ENCODE measurements at regions not wholly inside any gene's neighbourhood (a gene's known extent, or its start where the extent isn't known, plus 50 kb on each side); places are given as distances from the start of the nearest gene placed in this dataset.
A peak's percentile ranks its signal among the peaks of the same experiment; 100 is the strongest.
"Not testable (repeated sequence)": the region's sequence is repeated elsewhere in the genome, so short reads cannot be mapped to it uniquely, and the experiment has no call there.

DNA sequence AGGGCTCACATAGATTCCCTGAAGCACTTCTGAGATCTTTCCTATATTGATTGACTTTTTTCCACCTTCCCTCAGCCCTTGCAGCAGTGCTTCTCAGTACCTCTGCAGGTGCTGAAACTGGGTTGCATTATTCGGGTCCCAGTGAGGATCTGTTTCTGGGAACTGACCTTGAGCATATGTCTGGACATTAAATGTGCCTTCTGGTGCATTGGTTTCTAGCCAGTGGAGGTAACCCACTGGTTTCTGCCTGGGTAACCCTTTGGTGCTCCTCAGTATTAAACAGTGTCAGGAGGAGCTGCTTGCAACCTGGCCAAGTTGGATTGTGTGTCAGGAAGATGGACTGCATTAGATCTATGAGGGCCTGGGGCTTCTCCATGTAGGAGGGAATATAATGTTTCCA is 213.3 kb upstream of the KCND2 start:
- Histone ChIP-seq H3K36me3 (no peaks in the 10 kb centered on the region), H3K4me3 (no peak overlapping the region), H3K4me1 (ENCODE audit: low read depth) (no peaks in the 10 kb centered on the region), H3K9me3 (ENCODE audit: low read depth) (no peaks in the 10 kb centered on the region), H3K27me3 (no peaks in the 10 kb centered on the region), H3K27ac (no peak overlapping the region)
- DNase-seq (ENCODE audit: low read depth in 1 of 2, low spot score in 1 of 2) = no peak
- TF ChIP-seq, protein P1, sequence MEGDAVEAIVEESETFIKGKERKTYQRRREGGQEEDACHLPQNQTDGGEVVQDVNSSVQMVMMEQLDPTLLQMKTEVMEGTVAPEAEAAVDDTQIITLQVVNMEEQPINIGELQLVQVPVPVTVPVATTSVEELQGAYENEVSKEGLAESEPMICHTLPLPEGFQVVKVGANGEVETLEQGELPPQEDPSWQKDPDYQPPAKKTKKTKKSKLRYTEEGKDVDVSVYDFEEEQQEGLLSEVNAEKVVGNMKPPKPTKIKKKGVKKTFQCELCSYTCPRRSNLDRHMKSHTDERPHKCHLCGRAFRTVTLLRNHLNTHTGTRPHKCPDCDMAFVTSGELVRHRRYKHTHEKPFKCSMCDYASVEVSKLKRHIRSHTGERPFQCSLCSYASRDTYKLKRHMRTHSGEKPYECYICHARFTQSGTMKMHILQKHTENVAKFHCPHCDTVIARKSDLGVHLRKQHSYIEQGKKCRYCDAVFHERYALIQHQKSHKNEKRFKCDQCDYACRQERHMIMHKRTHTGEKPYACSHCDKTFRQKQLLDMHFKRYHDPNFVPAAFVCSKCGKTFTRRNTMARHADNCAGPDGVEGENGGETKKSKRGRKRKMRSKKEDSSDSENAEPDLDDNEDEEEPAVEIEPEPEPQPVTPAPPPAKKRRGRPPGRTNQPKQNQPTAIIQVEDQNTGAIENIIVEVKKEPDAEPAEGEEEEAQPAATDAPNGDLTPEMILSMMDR (IDR thresholded peaks at IDR 0.05; ENCODE audit: low read depth, low read length) = no peak

DNA sequence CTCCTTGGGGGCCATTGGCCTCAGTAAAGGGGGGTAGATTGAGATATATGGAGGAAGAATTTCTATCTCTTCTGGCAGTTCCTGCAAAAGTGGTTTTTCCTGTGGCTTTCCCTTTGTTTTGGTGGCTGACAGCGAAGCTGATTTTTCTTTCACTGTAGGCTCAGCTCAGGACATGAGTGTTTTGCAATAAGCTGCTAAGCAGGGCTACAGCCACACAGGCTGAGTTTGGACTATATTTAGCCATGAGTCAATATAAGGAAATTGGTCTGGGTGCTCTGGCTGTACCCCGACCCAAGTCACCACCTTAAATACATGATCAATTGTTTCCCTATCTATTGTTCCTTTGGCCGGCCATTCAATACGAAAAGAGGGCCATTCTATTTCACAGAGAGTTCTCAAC is 212.7 kb upstream of the KCND2 start:
- peak in 1 of 2 donors; percentile 73 for DNase-seq (ENCODE audit: low read depth in 1 of 2, low spot score in 1 of 2)
- Histone ChIP-seq H3K27ac (no peak overlapping the region), H3K9me3 (ENCODE audit: low read depth) (no peaks in the 10 kb centered on the region), H3K36me3 (no peaks in the 10 kb centered on the region), H3K4me1 (ENCODE audit: low read depth) (no peaks in the 10 kb centered on the region), H3K4me3 (no peak overlapping the region), H3K27me3 (no peaks in the 10 kb centered on the region)
- TF ChIP-seq, protein P1 (IDR thresholded peaks at IDR 0.05; ENCODE audit: low read depth, low read length) = no peak

DNA sequence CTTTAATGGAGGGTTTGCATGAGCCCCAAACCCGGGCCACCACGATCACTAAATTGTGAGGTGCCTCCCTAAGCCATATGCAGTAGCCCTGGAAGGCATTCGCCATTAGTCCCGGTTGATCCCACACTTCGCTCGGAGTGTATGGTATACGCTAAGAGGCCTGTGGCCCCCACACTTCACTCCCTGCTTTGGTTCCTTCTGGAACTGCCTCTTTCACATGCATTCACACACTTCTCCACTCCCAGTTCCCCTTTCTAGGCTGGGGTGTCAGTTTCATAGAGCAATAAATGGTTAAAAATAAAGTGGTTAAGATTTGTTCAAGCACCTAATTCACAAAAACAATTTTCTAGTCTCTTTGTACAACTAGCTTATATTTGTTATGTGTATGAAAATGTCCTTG is 212.1 kb upstream of the KCND2 start:
- H3K4me3 ChIP-seq = no peak overlapping the region
- TF ChIP-seq, protein P1 (IDR thresholded peaks at IDR 0.05; ENCODE audit: low read depth, low read length) = no peak
- H3K27me3 ChIP-seq = no peaks in the 10 kb centered on the region

DNA sequence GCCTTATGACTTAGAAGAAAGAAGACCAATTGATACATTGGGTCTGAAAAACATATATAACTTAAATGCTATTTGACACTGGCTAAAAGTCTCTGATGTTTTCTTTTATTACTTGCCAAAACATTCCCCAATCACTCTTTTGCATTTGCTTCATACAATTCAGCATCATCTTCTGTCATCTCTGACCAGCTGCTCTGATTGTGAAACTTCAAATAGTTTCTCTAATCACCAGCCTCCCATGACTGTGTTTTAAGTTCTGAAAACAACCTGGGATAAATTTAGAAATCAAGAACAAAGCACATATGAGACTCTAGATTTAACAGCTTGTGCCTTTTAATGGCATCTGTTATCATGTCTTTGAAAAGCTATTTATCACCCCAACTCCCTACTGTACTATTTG is 208.4 kb upstream of the KCND2 start:
- H3K36me3 ChIP-seq = no peaks in the 10 kb centered on the region
- no peaks in the 10 kb centered on the region for H3K27me3 ChIP-seq
- DNase-seq (ENCODE audit: low read depth in 1 of 2, low spot score in 1 of 2) = peak in 1 of 2 donors; percentile 82
- TF ChIP-seq, protein P1 (IDR thresholded peaks at IDR 0.05; ENCODE audit: low read depth, low read length) = no peak
- no peak overlapping the region for H3K4me3 ChIP-seq
- H3K9me3 ChIP-seq (ENCODE audit: low read depth) = no peaks in the 10 kb centered on the region
- H3K4me1 ChIP-seq (ENCODE audit: low read depth) = no peaks in the 10 kb centered on the region
- H3K27ac ChIP-seq = no peak overlapping the region

More for the DNA sequence above, 212.1 kb upstream of the KCND2 start:
- DNase-seq (ENCODE audit: low read depth in 1 of 2, low spot score in 1 of 2) = no peak
- Histone ChIP-seq H3K9me3 (ENCODE audit: low read depth) (no peaks in the 10 kb centered on the region), H3K36me3 (no peaks in the 10 kb centered on the region), H3K4me1 (ENCODE audit: low read depth) (no peaks in the 10 kb centered on the region), H3K27ac (no peak overlapping the region)

- H3K9me3 ChIP-seq (ENCODE audit: low read depth); H3K4me1 ChIP-seq (ENCODE audit: low read depth); H3K4me3 ChIP-seq; H3K27me3 ChIP-seq; H3K36me3 ChIP-seq; DNase-seq (ENCODE audit: low read depth in 1 of 2, low spot score in 1 of 2); H3K27ac ChIP-seq: not testable (repeated sequence)
Observed at GRCh38 chr7:120066898-120067297, 206.1 kb upstream of the KCND2 start.

DNA sequence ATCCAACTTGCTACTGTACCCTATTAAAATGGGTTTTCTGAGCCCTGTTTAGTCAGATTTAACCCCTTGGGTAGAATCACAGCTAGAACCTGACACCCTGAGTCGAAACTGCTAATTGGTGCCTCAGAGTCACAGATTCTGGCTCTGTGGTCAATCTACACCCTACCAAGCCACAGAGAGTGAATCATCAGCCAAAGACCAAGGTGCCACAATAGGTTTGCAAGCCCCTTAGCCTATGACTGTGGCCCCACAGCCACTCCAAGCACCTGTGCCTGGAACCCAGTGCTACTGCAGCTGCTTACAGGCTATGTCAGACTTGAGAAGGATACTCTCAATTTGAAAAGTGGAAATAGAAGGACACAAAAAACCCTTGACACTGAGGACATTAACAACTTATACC is 202.8 kb upstream of the KCND2 start:
- TF ChIP-seq, protein P1 (IDR thresholded peaks at IDR 0.05; ENCODE audit: low read depth, low read length) = no peak
- Histone ChIP-seq H3K4me3 (no peak overlapping the region), H3K36me3 (no peaks in the 10 kb centered on the region), H3K27ac (no peak overlapping the region), H3K4me1 (ENCODE audit: low read depth) (no peaks in the 10 kb centered on the region), H3K9me3 (ENCODE audit: low read depth) (no peaks in the 10 kb centered on the region), H3K27me3 (no peaks in the 10 kb centered on the region)
- no peak for DNase-seq (ENCODE audit: low read depth in 1 of 2, low spot score in 1 of 2)

Measured in cardiac muscle cell (in vitro differentiated cells and primary cell).